GM19463 (cell line): ENCODE measurements at regions not wholly inside any gene's neighbourhood (a gene's known extent, or its start where the extent isn't known, plus 50 kb on each side); places are given as distances from the start of the nearest gene placed in this dataset.

Source experiments
- ATAC-seq: cut with Tn5 transposase; IDR thresholded peaks from one replicate; pipeline ENCODE4 v1.9.1; 2021; ENCODE audit warnings: mild to moderate bottlenecking, moderate library complexity; ENCODE audit not compliant: unreplicated experiment

DNA sequence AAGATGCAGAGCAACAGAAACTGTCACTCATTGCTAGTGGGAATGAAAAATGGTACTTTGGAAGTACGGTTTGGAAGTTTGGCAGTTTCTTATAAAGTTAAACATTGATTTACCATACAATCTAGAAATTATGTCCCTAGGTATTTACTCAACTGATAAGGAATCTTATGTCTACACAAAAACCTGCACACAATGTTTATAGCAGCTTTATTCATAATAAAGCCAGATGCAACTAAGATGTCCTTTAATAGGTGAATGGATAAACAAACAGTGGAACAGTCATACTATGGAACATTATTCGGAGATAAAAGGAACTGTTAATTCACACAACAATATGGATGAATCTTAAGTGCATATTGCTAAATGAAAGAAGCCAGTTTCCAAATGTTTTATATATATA is 96.2 kb upstream of the SIRPA start:
- no peak for ATAC-seq

DNA sequence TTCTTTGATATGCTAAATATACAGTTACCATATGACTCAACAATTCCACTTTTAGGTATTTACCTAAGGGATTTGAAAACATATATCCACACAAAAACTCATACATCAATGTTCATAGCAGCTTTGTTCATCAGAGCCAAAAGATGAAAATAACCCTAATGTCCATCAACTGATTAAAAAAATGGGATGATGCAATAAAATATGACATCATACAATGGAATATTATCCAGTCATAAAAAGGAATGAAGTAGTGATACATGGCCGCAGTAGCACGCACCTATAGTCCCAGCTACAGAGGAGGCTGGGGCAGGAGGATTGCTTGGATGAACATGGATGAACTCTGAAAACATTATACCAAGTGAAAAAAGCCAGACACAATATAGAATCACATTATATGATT is 101.4 kb upstream of the SIRPA start:
- ATAC-seq, result no peak

DNA sequence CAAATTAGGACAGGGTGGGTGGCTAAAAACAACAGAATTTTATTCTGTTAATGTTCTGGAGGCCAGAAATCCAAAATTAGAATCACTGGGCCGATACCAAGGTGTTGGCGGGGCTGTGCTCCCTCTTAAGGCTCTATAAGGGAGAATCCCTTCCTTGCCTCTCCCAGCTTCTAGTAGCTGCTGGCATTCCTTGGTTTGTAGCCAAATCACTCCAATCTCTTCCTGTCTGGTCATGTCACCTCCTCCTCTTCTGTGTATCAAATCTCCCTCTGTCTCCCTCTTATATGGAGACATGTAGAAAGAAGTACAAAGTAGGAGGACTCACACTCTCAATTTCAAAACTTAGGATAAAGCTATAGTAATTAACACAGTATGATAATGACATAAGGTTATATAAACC is 102.9 kb upstream of the SIRPA start:
- no peak for ATAC-seq

DNA sequence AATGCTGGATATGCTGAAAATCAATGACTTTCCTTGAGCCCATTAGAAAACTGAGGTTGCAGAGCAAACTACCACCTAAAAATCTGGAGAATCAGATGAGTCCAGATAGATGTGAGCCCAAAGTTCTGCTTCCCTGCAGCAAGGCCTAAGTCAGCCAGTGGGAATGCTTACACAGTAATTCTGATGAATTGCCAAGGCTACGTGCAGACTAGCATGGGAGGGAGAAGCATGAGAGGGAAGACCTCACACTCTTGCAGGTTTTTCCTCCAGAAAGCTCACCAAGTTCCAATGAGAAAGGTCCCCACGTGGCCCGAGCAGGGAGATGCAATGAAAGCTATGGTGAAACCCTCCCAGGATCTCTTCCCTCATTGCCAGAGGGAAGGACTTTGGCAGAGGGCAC is 104.8 kb upstream of the SIRPA start:
- no peak for ATAC-seq

DNA sequence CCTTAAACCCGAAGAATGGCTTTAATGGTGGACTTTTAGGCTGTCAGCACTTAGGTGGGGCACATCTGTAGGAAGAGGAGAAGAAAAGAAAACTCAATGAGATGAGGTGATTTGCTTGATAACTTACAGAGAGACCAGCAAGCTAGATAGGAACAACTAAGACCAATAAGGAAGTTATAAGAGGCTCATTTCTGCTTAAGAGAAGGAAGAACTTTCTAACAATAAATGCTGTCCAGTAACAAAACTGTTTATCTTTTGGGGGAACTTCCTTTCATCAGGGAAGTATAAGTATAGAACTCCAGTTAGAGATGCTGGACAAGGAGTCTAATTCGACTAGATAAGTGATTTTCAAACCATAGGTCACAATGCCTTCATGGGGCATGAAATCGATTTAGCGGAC is 107.2 kb upstream of the SIRPA start:
- no peak for ATAC-seq

DNA sequence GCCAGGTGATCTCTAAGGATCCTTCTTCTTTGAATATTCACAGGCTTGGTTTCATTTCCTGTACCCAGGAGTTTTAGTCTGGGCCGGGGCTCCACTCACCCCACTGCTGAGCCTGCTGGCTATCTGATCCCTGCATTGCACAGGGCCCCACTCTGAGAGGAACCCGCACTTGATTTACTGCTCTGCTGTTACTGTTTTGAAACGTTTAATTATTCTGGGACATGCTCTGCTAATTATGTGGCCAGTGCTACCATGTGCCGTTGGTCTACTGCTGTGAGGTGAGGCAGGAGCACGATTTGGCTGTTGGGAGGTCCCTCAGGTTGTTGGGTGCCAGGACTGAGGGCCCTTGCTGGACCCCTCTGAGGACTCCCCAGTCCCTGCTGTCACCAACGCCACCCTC is 108.7 kb upstream of the SIRPA start:
- no peak for ATAC-seq

DNA sequence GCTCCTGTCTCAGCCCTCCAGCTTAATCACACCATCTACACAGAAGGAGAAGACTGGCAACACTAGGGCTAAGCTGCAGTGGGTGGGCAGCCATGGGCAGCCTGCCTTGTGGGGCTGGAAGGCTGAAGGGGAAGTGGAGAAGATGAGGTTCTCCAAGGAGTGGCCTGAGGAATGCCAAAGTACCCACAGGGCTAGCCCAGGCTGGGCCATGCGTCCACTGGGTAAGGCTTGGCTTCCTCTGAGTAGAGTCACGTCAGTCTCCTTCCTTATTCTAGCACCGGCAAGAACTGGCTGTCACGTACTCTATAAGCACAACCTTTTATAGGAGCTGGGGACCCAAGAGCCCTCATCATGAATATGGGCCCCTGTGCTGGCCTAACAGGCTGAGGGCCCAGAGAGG is 110.6 kb upstream of the SIRPA start:
- no peak for ATAC-seq

DNA sequence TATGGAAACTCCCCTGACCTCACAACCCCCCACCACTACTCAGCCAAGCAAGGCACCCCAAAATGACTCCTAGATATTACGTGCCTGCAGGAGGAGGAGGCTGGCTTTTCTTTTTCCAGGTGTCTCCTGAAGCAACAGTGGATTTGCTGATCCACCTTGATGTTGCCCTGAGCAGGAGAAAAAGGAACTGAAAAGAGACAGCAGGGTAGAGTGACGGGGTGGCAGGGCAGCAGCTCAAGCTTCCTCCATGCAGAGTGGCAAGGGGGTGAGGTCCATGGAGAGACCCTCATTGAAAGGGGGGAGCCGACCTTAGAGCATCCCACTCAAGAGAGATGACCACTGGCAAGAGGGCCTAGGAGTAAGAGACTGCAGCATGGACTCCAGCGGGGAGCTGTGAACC is 112.0 kb upstream of the SIRPA start:
- ATAC-seq, result no peak

DNA sequence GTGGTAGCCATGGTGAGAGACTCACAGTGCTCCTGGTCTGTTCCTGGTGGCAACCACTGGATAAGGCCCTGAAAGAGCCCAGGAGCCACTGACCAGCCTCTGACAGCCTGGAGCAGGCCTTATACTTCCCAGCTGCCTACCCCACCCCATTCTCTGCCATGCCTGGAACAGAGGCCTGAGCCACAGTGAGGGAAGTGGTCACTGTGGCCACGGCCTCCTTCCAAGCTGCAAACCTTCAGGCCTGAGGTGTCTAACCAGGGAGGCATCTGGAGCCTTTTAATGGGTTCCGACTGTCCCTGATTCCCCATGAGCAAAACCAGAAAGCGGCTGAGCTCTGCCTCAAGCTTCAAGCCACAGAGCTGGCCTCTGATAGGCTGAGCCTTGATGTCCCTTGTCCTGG is 113.0 kb upstream of the SIRPA start:
- ATAC-seq, result no peak

DNA sequence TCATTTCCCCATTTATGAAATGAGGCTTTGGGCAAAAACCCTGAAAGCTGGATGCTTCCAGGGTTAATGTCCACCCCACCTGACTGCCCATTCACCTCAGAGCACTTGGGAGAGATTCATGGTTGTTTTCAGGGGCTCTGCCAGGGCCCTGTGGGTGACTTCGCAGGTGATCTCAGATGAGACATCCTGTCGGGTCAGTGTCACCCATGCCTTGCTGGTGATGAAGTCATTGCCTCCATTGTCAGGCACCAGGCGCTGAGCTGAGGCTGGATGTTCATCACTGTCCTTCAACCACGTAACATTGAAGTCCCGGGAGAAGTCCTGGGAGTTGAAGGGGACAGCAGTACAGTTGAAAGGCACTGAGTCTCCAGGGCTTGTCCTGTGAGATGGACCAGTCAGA is 115.6 kb upstream of the SIRPA start:
- no peak for ATAC-seq

DNA sequence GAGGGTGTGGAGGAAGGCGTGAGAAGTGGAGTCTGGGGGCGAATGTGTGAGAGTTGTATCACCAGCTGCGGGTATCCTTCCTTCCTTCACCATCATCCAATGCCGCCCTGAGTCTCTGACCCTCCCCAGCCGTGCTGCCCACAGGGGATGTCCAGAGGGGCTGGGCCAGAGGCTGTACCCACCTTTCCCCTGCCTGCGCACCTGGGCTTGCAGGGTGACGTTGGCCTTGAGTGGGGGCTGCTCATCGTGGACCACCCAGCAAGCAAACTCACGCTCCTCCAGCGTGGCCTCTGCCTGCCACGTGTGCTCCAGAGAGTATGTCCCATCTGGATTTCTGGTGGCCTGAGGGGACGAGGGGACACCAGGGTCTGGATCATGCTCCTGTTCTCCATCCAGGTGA is 116.9 kb upstream of the SIRPA start:
- no peak for ATAC-seq

DNA sequence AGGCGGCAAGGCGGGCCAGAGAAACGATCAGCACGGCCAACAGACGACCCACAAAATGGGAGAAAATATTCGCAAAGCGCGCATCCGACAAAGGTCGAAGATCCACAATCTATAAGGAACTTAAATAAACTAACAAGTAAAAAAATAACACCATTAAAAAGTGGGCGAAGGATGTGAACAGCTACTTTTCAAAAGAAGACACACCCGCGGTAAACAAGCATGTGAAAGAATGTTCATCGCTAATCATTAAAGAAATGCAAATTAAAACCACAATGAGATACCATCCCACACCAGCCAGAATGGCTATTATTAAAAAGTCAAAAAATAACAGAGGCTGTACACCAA is 117.8 kb upstream of the SIRPA start:
- peak; percentile 19 for ATAC-seq

DNA sequence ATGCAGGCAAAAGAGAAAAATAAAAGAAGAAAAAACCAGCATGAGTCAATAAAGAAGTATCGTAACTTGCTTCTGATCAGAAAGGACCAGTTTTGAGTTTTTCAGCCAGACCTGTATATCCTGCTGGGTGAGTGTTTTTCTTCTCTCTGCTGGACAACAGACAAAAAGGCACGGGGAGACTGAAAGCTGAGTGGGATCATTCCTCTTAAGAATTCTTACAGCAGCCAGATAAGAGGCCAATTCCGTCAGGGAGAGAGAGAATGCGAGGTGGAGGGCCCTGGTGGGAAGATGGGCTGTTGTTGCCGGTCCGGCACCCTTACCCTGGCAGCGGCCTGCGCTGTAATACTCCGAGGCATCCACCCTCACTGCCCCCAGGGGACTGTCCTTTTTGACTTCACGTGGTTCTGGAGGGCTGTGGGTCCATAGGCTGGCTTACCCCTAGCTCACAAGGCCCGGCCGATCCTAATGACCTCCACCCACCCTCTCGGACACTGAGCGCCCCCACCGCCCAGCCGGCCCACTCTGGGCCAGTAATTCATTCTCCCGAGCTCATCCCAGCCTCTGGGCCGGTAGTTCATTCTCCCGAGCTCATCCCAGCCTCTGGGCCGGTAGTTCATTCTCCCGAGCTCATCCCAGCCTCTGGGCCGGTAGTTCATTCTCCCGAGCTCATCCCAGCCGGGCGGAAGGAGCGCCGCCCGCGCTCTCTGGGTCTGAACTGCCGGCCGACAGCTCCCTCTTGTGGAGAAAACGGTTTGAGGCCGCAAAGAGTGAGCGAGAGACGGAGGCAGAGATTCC is 118.3 kb upstream of the SIRPA start:
- peak; percentile 83 for ATAC-seq

DNA sequence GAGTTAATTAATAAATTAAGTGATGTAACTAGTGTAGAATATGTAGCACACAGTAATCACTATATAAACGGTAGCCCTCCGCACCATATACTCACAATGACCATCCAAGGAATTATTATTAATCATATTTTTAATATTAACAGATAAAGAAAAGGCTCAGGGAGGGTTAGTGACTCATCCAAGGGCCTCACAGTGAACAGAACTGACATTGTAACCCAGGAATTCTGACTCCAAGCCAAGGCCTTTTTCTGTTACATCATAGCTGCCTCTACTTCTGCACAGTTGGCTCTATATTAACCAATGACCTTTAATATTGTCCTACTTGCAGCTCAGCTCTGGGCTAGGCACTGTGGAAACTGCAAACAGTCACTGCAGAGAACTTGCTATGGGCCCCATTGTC is 117.5 kb upstream of the SIRPG start:
- no peak for ATAC-seq

DNA sequence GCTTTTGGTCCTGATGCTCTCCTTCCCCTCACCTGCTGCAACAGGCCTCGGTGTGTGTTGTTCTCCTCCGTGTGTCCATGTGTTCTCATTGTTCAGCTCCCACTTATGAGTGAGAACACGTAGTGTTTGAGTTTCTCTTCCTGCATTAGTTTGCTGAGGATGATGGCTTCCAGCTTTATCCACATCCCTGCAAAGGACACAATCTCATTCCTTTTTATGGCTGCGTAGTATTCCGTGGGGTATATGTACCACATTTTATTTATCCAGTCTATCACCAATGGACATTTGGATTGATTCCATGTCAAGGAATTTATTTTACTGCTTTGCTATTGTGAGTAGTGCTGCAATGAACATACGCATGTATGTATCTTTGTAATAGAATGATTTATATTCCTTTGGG is 116.9 kb upstream of the SIRPG start:
- ATAC-seq, result no peak

DNA sequence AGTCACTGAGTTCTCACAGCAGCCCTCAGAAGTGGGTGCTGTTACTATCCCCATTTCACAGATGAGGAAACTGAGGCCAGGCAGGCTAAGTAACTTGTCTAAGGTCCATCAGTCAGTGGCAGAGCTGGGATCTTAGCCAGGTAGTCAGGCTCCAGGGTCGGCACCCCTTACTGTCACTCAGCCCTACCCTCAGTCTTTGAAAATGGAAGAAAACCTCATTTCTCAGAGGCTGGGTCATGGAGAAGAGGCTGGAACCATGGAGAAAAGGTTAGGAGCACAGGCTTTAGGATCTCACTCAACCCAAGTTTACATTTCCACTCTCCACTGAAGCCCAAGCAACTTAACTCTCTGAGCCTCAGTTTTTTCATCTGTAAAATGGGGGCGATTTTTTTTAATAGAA is 116.2 kb upstream of the SIRPG start:
- ATAC-seq, result no peak

DNA sequence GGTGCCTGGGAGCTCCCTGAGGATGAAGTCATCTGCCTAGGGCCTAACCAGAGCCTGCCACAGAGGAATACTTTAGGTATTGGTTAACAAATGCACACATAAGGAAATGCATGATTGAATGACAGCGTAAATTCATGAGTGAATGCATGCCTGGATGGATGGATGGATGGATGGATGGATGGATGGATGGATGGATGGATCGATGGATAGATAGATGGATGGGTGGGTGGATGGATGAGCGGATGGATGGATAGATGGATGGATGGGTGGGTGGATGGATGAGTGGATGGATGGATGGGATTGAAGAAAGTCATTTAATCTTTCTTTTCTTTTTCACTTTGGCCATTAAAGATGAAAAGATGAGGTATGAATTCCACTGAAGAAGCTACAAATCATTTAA is 111.9 kb upstream of the SIRPG start:
- ATAC-seq, result no peak

DNA sequence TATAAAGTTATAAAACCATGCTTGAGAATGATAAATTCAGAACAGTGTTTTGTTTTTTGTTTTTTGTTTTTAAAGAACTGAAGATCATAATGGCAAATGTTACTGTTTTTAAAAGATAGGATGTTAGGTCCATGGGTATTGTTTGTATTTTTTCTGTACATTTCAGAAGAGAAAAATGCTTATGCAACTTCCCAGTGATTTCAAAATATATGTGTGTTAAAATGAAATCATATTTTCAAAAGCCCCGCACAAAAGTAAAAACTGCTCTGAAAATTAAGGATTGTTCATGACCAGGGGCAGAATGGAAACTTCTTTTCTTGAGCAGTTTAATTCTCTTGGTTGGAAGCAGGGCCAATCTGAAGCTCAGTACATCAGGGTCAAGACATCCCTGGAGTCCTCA is 109.2 kb upstream of the SIRPG start:
- no peak for ATAC-seq

DNA sequence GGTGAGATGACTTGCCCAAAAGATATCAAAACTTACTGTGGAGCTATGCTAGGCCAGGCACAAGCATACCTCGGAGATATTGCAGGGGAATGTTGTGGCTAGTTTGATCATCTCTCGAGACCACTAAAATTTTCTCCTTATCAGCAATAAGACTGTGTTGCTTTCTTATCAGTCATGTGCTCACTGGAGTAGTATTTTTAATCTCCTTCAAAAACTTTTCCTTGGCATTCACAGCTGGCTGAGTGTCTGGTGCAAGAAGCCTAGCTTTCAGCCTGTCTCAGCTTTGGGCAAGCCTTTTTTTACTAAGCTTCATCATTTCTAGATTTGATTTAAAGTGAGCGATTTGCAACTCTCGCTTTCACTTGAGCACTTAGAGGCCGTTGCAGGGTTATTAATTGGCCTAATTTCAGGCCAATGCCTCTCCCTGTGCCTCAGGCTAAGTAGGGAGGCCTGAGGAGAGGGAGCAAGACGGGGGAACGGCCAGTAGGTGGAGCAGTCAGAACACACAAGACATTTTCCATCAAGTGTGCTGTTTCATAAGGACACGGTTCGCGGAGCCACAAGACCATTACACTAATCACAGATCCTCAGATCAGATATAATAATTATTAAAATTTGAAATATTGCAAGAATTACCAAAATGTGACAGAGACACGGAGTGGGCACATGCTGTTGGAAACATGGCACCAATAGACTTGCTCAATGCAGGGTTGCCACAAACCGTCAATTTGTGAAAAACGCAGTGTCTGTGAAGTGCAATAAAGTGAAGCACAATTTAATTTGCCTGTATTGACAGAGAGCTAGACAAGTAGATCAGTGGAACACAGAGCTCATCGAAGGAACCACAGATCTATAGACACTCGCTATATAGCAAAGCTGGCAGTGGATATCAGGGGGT is 106.8 kb upstream of the SIRPG start:
- ATAC-seq, result peak; percentile 87

DNA sequence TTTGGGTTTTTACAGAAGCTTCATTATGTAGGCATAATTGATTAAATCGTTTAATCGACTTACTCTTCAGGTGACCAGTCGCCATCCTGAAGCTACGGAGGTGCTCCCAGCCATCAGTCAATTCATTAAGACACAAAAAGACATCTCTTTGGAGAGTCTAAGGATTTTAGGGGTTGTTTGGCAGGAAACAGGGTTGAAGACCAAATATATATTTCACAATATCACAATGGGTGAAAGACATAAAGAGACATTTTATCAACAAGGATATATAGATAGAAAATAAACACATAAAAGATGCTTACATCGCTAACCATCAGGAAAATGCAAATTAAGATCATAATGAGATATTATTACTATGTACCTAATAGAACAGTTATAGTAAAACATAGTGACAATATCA is 104.0 kb upstream of the SIRPG start:
- no peak for ATAC-seq

DNA sequence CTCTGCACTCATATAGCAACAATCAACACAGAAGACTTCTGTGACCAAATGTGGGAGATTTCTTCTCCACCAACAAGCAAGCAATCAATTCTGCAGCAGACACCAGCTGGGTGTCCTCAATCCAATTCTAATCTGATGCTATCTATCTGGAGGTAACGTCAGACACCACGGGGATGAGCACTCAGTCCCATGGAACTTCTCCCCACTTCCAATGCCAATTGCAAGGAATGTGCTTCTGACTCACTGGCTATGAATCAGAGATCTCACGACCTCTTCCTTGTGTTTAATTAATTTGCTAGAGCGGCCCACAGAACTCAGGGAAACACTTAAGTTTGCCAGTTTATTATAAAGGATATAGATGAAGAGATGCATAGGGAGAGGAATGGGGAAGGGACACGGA is 103.5 kb upstream of the SIRPG start:
- no peak for ATAC-seq

DNA sequence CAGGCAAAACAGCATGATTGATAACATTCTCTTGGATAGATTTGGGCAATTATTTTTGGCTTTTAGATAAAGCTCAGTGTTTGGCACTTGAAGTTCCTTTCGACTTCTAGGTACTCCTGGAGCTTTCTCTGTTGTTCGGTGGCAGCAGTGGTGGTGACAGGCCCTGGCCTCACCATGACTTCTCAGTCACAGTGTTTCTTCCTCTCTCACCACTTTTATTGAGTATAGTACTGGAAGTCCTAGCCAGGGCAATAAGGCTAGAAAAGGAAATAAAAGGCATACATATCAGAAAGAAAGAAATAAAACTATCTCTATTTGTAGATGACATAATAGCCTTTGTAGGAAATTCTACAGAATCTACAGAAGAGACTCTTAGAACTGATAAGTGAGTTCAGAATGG is 101.2 kb upstream of the SIRPG start:
- no peak for ATAC-seq
